SU-DHL-6 (cell line): ENCODE measurements at regions not wholly inside any gene's neighbourhood (a gene's known extent, or its start where the extent isn't known, plus 50 kb on each side); places are given as distances from the start of the nearest gene placed in this dataset.

Source experiments
- H2AFZ ChIP-seq: fragments of 200-600 bp; sonication (generic); 2 replicates; pipeline ENCODE4 v1.6.1; 2014; ENCODE audit warnings: low read depth, mild to moderate bottlenecking, moderate library complexity, mixed read lengths, antibody characterized with exemption, low read length; ENCODE audit not compliant: severe bottlenecking
- H3F3A ChIP-seq: fragments of 200-600 bp; shearing (Covaris generic); 2 replicates; pipeline ENCODE4 v1.6.0; 2016; ENCODE audit warnings: antibody characterized with exemption, mild to moderate bottlenecking; ENCODE audit not compliant: insufficient read depth
- H3K27ac ChIP-seq: fragments of 200-600 bp; sonication (generic); 2 replicates; pipeline ENCODE4 v1.5.1; 2016; ENCODE audit warnings: low read depth, mild to moderate bottlenecking, low read length, moderate library complexity, mixed read lengths
- H3K27me3 ChIP-seq: fragments of 200-600 bp; sonication (generic), shearing (Covaris generic); 2 replicates; pipeline ENCODE4 v1.6.0; 2014; ENCODE audit warnings: mild to moderate bottlenecking, low read length
- H3K36me3 ChIP-seq: fragments of 200-600 bp; sonication (generic); 2 replicates; pipeline ENCODE4 v1.6.1; 2014; ENCODE audit warnings: mild to moderate bottlenecking, low read length, mixed read lengths
- H3K4me2 ChIP-seq: fragments of 300-600, 200-600 bp; shearing (Covaris generic), sonication (generic); 2 replicates; pipeline ENCODE4 v1.6.0; 2014; ENCODE audit warnings: low read length, low read depth, mild to moderate bottlenecking; ENCODE audit not compliant: poor library complexity, severe bottlenecking
- H3K4me3 ChIP-seq: fragments of 200-600 bp; sonication (generic); 2 replicates; pipeline ENCODE4 v1.5.1; 2014; ENCODE audit warnings: antibody characterized with exemption, low read length, mild to moderate bottlenecking, mixed read lengths; ENCODE audit not compliant: insufficient read depth, poor library complexity, severe bottlenecking
- H3K79me2 ChIP-seq: fragments of 200-600 bp; sonication (generic); 2 replicates; pipeline ENCODE4 v1.6.1; 2014; ENCODE audit warnings: mild to moderate bottlenecking, low read length, moderate library complexity; ENCODE audit not compliant: insufficient read depth
- H3K9ac ChIP-seq: fragments of 200-600 bp; sonication (generic); 2 replicates; pipeline ENCODE4 v1.7.0; 2014; ENCODE audit warnings: mild to moderate bottlenecking, low read length
- H3K9me2 ChIP-seq: fragments of 200-600 bp; sonication (generic); replicated peaks from 2 replicates; pipeline ENCODE4 v1.6.1; 2014; ENCODE audit warnings: low read length; ENCODE audit not compliant: insufficient read depth
- H3K9me3 ChIP-seq: fragments of 200-600 bp; sonication (generic); 2 replicates; pipeline ENCODE4 v1.6.1; 2014; ENCODE audit warnings: low read length, mixed read lengths; ENCODE audit not compliant: insufficient read depth
- H4K20me1 ChIP-seq: fragments of 200-600 bp; sonication (generic); 2 replicates; pipeline ENCODE4 v1.6.1; 2014; ENCODE audit warnings: low read depth, mild to moderate bottlenecking, antibody characterized with exemption, low read length, moderate library complexity, mixed read lengths
- CTCF ChIP-seq: fragments of 200-600 bp; sonication (generic); IDR thresholded peaks from one replicate; pipeline ENCODE4 v1.5.1; 2017; ENCODE audit warnings: antibody characterized with exemption, mild to moderate bottlenecking, low read length, moderate library complexity; ENCODE audit not compliant: insufficient read depth, poor library complexity, severe bottlenecking
- EZH2phosphoT487 ChIP-seq: fragments of 200-600 bp; sonication (generic), shearing (Covaris generic); conservative IDR thresholded peaks from 2 replicates; pipeline ENCODE4 v1.6.1; 2018; ENCODE audit warnings: mild to moderate bottlenecking, antibody characterized with exemption, low read length, moderate library complexity, mixed read lengths

GRCh38 chr19:32255536-32256295 is 89.7 kb upstream of the ZNF507 start:
- Histone ChIP-seq H3K36me3 (no peaks in the 10 kb centered on the region), H3K4me3 (no peak overlapping the region), H3K9me3 (no peaks in the 10 kb centered on the region), H3K79me2 (no peaks in the 10 kb centered on the region), H3K9ac (no peak overlapping the region), H2AFZ (no peak overlapping the region), H3K27me3 (no peaks in the 10 kb centered on the region), H3K9me2 (no peaks in the 10 kb centered on the region), H4K20me1 (no peaks in the 10 kb centered on the region), H3K4me2 (no peak overlapping the region), H3K27ac (no peak overlapping the region), H3F3A (no peaks in the 10 kb centered on the region)
- TF ChIP-seq EZH2phosphoT487 (no peak), CTCF (no peak)

GRCh38 chr19:32256341-32256975 is 89.0 kb upstream of the ZNF507 start:
- Histone ChIP-seq H4K20me1 (no peaks in the 10 kb centered on the region), H2AFZ (no peak overlapping the region), H3K27ac (no peak overlapping the region)

GRCh38 chr19:32257326-32258073 is 87.9 kb upstream of the ZNF507 start:
- Histone ChIP-seq H3K27me3 (no peaks in the 10 kb centered on the region), H4K20me1 (no peaks in the 10 kb centered on the region), H3K9ac (no peak overlapping the region), H3K4me2 (no peak overlapping the region), H3K79me2 (no peaks in the 10 kb centered on the region), H2AFZ (no peak overlapping the region), H3K27ac (no peak overlapping the region), H3K9me2 (no peaks in the 10 kb centered on the region), H3K9me3 (no peaks in the 10 kb centered on the region), H3K4me3 (no peak overlapping the region), H3F3A (no peaks in the 10 kb centered on the region), H3K36me3 (no peaks in the 10 kb centered on the region)
- TF ChIP-seq EZH2phosphoT487: no peak

More at GRCh38 chr19:32256341-32256975, 89.0 kb upstream of the ZNF507 start:
- no peaks in the 10 kb centered on the region for H3F3A ChIP-seq
- H3K9me3 ChIP-seq: no peaks in the 10 kb centered on the region
- no peak overlapping the region for H3K4me3 ChIP-seq
- no peak for TF ChIP-seq EZH2phosphoT487
- TF ChIP-seq CTCF: no peak
- no peak overlapping the region for H3K4me2 ChIP-seq
- H3K36me3 ChIP-seq: no peaks in the 10 kb centered on the region
- no peaks in the 10 kb centered on the region for H3K27me3 ChIP-seq
- H3K9me2 ChIP-seq: no peaks in the 10 kb centered on the region
- no peaks in the 10 kb centered on the region for H3K79me2 ChIP-seq
- no peak overlapping the region for H3K9ac ChIP-seq
